ENCODE measurements at regions not wholly inside any gene's neighbourhood (a gene's known extent, or its start where the extent isn't known, plus 50 kb on each side); places are given as distances from the start of the nearest gene placed in this dataset.

DNA sequence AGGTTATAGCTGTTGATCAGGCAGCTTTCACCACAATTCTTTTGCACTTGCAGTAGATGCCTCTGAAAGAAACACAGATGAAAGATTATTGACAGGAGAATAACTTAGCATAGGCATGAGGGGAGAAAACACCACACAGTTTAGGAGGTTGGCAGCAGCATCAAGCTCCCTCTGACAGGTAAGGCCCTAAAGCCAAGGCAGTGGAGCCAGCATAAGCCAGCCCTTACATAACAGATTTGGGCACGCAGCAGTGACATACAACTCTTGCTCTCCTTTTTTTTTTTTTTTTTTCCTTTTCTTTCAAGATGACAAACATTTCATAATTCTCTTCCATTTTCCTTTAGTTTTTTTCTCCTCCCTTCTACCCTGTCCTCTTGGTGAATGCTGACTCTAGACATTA is 257.6 kb upstream of the ADAMTSL1 start:
- Histone ChIP-seq H3K36me3 (no peaks in the 10 kb centered on the region), H3K27ac (no peak overlapping the region), H3K4me1 (no peaks in the 10 kb centered on the region), H3K4me3 (no peak overlapping the region), H3K27me3 (no peaks in the 10 kb centered on the region), H3K9me3 (peaks cover 0 to 14% (median 0%) of the 10 kb centered on the region in 12 donors)
- intact Hi-C loops (cut with DNase I) = loop anchor here in 2 of 10 donors (5.0 kb wide), 2 partner anchors 409 to 689 kb away; no protein-coding TSS in a partner anchor
- DNase-seq (no peak), ATAC-seq (no peak)
- no peak for TF ChIP-seq POLR2A (IDR thresholded peaks at IDR 0.05)
- TF ChIP-seq, protein P1, sequence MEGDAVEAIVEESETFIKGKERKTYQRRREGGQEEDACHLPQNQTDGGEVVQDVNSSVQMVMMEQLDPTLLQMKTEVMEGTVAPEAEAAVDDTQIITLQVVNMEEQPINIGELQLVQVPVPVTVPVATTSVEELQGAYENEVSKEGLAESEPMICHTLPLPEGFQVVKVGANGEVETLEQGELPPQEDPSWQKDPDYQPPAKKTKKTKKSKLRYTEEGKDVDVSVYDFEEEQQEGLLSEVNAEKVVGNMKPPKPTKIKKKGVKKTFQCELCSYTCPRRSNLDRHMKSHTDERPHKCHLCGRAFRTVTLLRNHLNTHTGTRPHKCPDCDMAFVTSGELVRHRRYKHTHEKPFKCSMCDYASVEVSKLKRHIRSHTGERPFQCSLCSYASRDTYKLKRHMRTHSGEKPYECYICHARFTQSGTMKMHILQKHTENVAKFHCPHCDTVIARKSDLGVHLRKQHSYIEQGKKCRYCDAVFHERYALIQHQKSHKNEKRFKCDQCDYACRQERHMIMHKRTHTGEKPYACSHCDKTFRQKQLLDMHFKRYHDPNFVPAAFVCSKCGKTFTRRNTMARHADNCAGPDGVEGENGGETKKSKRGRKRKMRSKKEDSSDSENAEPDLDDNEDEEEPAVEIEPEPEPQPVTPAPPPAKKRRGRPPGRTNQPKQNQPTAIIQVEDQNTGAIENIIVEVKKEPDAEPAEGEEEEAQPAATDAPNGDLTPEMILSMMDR (IDR thresholded peaks at IDR 0.05) = no peak
- 68 to 88% (median 85%) methylated on average over 1 of the region's 1 CpG for WGBS, 4 donors

DNA sequence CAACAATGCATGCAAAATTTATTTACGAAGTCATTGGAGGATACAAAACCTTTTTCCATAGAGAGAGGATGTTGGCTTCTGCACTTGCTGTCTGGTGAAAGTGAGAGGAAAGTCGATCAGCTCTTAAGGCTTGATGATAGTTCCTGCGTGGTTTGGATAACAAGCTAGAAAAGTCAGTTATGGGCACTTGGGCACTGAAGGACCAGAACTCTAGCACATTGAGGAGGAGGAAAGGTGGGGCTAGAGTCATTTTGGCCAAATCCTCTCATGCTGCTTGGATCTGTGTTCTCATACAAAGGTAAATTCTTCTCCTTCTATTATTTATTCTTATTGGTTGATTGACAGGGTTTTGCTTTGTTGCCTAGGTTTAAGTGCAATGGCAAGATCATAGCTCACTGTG is 245.9 kb upstream of the ADAMTSL1 start:
- no peaks in the 10 kb centered on the region for H3K27me3 ChIP-seq
- DNase-seq = no peak
- TF ChIP-seq POLR2A (IDR thresholded peaks at IDR 0.05) = no peak
- TF ChIP-seq, protein P1 (IDR thresholded peaks at IDR 0.05) = no peak
- intact Hi-C loops (cut with DNase I) = no loop called here
- whole genome bisulfite sequencing, 4 donors = 86 to 93% (median 88%) methylated on average over 3 of the region's 3 CpGs
- H3K36me3 ChIP-seq = no peaks in the 10 kb centered on the region
- no peaks in the 10 kb centered on the region for H3K9me3 ChIP-seq
- no peak overlapping the region for H3K4me3 ChIP-seq
- no peak for ATAC-seq
- no peak overlapping the region for H3K27ac ChIP-seq
- no peaks in the 10 kb centered on the region for H3K4me1 ChIP-seq

DNA sequence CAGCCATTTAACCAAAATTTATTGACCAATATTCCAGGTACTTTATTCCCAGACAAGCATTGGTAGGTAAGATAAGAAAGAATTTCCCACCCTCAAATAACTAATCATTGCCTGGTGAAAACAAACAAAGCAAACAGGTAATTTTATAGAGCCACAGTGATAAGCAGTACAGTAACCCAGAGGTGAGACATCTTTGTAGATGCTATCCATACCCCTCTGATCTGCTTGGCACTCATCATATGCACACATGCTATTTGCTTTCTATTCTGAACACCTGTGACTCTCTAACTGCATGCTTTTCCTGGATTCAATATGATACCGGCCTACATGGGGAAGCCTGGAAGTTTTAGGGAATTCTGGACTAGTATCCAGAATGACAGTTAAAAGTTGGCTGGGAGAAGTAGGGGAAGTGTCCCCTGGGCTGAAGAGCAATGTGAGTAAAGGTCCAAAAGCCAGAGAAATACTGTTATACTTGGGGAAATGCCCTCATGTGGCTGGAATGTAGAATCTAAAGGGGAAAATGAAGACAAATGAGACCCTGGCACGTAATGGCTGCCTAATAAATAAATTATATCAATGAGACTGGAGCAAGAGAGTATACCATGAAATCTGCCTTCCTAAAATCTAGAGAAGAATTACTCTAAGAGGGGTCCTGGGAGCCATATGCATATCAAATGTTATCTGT is 243.8 kb upstream of the ADAMTSL1 start:
- Histone ChIP-seq H3K36me3 (no peaks in the 10 kb centered on the region), H3K9me3 (no peaks in the 10 kb centered on the region), H3K27ac (no peak overlapping the region), H3K27me3 (no peaks in the 10 kb centered on the region), H3K4me1 (no peaks in the 10 kb centered on the region), H3K4me3 (no peak overlapping the region)
- no peak for ATAC-seq
- intact Hi-C loops (cut with DNase I) = no loop called here
- 73 to 78% (median 75%) methylated on average over 2 of the region's 2 CpGs for WGBS, 4 donors
- no peak for DNase-seq
- TF ChIP-seq, protein P1 (IDR thresholded peaks at IDR 0.05) = no peak
- TF ChIP-seq POLR2A (IDR thresholded peaks at IDR 0.05) = no peak

DNA sequence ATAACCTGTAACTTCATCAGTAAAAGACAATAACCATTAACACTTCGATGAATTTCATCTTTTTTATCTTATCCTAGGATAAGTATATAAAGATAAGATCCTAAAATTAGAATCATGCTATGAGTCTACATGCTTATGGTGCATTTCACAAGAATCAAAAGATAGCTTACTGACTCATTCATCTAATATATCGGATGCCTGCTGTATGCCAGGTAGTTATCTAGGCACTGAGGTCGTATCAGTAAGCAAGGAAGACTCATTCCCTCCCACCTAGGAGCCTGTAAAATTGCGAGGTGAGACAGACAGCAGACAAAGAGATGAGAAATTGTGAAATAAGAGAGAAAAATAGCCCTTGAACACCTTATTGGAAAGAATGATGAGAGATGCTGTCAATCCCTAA is 240.6 kb upstream of the ADAMTSL1 start:
- Histone ChIP-seq H3K9me3 (no peaks in the 10 kb centered on the region), H3K27ac (no peak overlapping the region), H3K27me3 (no peaks in the 10 kb centered on the region), H3K36me3 (no peaks in the 10 kb centered on the region), H3K4me1 (no peaks in the 10 kb centered on the region), H3K4me3 (no peak overlapping the region)
- no peak for TF ChIP-seq POLR2A (IDR thresholded peaks at IDR 0.05)
- TF ChIP-seq, protein P1 (IDR thresholded peaks at IDR 0.05) = no peak
- 60 to 64% (median 63%) methylated on average over 4 of the region's 4 CpGs for WGBS, 4 donors
- no peak for DNase-seq
- ATAC-seq = no peak
- intact Hi-C loops (cut with DNase I) = no loop called here

Data from heart left ventricle (tissue), 16 donors.